Retina (tissue), 1 donor: ENCODE measurements at regions not wholly inside any gene's neighbourhood (a gene's known extent, or its start where the extent isn't known, plus 50 kb on each side); places are given as distances from the start of the nearest gene placed in this dataset.

Experiments
- DNase-seq: peaks from one replicate; pipeline ENCODE4 v3.0.0-alpha.2; 2016

DNA sequence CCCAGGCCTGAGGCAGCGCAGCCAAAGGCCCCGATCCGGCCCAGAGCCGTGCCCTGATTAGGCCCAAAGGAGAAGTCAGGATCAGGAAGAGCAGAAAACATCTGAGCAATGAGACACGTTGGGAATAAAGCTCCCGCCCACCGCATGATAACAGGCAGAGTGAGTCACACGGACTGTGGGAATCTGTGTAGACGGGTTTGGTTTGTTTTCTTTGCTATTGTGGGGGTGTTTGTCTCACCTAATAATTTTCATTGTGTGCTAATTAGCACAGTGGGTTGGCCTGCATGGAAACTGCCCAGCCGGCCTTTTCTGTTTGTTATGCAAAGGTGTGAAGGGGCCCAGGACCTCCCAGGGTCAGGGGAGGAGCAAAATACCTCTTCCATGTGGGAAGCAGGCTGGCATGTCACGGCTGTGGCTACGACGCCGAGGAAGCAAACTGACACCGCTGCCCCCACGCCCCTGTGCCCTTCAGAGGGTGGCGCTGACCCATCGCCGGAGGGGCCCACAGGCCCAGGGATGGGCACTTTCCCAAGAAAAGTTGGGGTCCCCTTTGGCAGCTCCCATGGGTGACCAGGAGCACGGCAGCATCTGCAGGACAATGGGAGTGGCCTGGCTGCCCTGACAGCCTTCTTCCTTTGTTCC lies 68.4 kb upstream of the CTDP1 start:
- no peak for DNase-seq

DNA sequence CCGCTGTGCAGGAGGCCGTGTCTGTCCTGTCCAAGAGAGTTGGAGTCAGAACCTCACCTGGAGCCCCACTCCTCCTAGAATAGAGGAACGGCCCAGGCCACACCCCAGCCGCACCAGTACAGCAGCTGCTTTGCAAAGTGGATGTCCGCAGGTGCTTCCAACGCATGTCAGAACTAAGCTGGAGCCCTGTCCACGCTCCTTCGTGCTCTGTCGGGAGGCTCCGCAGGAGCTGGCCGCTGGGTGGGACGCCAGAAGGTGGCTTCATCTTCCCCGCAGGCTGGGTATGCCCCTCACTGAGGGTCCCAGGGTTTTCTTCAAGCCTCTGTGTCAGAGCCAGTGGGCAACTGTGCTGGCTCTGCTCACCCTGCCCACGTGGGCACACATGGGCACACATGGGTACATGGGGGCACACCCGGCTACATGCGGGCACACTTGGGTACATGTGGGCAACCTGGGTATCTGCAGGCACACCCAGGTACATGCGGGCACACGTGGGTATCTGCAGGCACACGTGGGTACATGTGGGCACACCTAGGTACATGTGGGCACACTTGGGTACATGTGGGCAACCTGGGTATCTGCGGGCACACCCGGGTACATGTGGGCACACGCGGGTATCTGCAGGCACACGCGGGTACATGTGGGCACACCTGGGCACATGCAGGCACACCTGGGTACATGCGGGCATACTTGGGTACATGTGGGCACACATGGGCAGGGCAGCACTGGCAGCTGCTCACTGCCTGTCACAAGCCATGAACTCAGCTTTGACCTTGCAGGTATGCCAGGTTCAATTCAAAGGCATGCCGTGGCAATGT lies 67.1 kb upstream of the CTDP1 start:
- DNase-seq: no peak

DNA sequence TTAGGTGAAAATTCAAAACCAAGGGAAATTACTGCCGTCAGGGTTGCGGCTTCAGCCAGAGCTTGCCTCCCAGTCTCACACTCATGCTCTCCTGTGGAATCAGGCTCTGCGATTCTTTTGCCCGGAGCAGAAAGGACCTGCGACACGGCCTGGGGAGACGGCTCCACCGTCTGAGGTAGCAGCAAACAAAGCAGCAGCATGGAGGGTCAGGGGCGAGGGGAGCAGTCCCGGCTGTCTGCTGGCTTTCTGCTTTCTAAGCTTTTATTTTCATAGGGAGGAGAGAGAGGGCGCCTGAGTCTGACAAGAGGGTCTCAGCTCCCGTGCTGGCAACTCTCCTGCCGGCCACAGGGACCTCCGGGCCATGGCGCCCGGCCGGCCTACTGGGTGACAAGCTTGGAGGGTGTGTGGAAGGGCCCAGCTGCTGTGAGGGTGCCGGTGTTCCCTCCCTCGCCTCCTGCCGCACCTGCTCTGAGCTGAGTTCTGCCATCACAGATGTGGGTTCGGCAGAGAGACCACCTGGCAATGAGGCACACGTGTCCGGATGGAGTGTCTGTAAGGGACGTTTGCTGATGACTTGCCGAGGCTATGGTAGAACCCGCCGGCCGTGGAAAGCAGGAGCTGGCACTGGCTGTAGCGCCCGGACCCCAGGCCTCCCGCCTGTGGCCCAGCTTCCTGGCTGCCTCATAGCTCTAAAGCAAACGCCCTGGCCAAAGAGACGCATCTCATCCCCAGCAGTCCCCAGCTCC lies 66.2 kb upstream of the CTDP1 start:
- no peak for DNase-seq

DNA sequence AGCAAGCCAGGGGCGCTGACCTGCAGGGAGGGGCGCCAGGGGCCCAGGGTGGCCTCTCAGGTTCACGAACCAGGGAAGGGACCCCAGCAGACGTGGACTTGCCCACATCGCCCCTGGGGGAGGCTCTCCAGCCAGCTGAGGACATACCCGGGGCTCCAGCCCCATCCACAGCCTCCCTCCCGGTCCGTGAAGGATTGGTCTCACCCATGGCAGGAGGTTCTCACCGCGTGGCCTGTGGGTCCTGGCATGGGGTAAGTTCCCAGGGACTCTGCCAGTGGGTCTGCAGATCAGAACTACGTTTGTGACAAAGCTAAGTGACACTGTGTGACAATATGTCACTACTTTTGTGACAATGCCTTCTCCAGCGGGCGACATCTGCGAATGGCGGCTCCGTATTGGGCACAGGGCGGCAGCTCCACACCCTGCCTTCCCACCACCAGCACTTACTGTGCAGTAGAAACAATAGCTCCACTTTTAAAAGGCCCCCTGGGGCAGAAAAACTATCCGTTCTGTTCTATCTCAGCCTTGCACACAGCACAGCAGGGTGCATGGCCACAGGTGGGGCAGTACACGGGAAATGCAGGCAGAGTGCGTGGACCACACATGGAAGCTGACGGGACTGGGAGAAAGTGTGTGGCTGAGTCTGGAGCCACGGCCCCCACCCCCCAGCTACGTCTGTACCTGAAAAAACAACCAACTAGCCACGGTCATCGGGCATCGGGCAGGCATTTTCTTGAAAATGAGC lies 65.2 kb upstream of the CTDP1 start:
- no peak for DNase-seq

DNA sequence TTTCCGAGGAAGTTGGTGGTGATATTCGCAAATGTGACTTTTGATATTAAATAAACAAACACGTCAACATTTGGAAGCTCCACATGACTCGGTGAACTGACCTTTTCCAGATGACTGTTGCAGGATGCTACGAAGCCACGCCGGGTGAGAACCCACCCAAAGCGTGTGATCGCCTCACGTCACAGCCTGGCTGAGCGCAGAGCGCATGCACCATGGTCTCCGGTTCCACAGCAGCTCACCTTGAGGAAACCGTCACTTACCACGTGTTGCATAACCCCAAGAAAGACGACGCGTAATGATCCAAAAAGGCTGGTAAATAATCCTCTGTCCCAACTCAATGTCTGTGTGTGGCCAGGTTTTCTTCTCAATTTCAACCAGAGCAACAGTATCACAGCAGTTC lies 64.5 kb upstream of the CTDP1 start:
- DNase-seq: no peak

DNA sequence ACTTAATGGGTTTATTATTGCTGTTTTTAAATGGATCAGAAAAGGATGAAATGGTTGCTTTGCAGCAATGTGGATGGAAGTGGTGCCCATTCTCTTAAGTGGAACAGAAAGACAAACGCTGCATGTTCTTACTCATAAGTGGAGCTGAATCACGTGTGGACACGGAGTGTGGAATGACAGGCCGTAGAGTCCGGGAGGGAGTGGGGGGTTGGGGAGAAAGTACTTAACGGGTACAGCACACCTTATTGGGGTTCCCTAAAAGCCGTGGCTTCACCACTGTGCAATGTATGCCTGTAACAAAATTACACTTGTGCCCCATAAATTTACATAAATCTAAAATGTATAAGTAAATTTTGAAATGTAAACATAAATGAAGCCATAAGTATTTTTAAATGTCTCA lies 64.0 kb upstream of the CTDP1 start:
- no peak for DNase-seq

DNA sequence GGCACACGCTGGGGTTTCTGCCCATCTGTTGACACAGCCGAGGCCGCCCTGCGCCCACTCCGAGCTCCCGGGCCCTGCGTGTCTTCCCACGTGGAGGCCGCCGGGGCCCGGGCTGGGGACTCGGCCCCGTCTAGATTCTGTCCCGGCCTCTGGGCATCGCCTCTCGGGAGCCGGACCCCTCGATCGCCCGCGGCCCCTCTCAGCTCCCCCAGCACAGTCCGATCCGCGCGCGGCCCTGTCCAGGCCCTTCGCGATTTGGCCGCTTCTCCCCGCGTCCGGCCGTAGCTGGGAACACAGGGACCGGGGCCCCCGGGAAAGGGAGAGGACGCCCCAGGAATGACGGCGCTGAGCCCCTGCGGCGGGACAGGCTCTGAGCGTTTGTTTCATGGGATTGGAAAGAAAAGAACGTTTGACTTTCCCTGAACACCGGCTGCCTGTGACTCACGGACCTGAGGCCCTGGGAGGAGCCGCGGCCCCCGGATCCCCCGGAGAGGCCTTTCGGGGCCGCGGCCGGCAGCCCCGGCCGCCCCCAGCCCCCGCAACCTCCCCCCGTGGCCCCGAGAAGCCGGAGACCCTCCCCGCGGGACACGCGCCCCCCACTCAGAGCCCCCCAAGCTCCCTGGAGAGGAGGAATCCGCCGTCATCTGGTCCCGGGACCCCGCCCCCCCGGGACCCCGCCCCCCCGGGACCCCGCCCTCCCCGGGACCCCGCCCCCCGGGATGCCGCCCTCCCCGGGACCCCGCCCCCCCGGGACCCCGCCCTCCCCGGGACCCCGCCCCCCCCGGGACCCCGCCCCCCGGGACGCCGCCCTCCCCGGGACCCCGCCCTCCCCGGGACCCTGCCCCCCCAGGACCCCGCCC lies 62.7 kb upstream of the CTDP1 start:
- no peak for DNase-seq

DNA sequence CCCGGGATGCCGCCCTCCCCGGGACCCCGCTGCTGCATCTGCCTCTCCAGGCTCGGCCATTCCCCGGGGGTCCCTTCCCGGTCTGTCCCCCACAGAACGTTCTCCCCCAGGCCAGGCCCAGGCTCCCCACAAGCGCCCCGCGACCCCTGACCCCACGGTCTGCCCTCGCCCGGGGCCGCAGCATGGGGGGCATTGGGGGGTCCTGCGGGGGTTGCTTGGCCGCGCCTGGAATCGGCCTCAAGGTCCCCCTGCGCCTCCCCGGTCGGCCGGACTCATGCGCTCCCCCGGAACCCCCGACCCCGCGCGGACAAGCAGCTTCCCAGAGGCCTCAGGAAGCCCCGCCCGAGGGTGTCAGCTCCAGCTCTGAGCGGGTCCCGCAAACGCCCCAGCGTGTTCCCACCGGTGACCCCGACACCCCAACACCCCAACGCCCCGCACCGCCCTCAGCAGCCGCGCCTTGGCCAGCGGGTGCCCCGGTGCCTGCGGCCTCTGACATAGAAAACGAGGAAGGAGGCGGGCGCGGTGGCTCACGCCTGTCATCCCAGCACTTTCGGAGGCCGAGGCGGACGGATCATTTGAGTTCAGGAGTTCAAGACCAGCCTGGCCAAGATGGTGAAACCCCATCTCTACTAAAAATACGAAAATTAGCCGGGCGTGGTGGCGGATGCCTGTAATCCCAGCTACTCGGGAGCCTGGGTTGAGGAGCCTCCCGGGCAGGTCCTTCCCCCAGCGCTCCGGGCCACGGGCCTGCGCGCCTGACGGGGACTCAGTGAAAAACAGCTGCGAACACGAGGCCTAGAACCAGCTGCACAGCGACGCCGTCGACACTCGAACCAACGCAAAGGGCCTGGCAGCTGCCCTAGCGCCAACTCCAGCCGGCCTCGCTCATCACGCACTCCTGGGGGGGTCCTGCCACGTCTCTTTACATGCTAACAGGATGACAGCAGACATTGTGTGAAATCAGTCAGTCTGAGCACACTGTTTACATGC lies 61.8 kb upstream of the CTDP1 start:
- DNase-seq: no peak

DNA sequence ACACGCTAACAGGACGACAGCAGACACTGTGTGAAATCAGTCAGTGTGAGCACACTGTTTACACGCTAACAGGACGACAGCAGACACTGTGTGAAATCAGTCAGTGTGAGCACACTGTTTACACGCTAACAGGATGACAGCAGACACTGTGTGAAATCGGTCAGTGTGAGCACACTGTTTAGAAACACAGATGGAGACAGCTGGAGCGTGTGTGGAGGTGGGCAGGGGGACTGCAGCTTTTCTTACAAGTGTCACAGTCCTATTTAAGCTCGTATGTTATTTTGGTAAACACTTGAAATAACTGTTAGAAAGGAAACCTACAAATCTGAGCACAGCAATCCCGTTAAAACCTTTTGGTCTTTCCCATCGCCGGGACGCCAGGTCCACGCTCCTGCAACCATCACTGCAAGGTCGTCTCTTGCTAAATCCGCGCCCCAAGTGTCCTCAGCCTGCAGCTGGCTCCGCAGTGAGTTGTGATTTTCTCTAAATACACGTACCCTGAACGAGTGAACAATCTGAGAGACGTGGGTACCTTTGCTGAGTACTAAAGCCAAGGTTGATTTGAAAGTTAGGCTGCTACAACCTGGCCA lies 58.9 kb upstream of the CTDP1 start:
- DNase-seq: no peak

DNA sequence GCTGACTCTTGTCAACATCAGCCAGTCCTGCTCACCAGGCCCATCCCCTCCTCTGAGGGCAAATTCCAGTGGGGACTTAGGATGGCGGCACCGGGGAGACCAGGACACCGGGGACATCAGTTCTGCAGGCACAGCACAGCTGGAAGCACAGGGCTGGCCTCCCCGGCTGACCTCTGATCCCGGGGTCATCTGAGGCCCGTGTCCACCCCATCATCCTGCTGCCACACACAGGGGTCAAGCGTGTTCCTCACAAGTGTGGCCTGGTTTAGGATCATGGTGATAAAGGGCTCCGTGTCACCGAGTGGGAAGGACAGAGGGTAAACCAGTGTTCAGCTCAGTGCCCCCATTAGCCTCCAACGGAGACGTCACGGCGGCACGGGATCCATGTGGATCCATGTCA lies 58.1 kb upstream of the CTDP1 start:
- no peak for DNase-seq

DNA sequence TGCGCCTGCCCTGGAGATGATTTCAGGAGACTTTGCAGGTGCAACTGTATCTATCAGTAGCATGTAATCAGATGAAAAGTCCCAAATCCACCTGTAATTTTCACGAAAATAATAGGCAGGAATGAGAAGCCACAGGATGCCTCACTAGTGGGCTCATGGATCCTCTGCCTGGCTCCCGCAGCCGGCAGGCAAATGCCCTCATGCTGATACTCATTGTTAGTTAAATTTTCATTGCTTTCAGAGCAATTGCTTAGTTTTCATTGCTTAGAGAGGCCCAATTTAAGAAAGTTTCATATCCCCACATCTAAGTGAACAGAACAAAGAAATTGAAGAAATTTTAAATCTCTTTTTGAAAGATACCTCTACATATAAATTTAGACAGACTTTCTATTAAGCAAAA lies 57.6 kb upstream of the CTDP1 start:
- DNase-seq: no peak

DNA sequence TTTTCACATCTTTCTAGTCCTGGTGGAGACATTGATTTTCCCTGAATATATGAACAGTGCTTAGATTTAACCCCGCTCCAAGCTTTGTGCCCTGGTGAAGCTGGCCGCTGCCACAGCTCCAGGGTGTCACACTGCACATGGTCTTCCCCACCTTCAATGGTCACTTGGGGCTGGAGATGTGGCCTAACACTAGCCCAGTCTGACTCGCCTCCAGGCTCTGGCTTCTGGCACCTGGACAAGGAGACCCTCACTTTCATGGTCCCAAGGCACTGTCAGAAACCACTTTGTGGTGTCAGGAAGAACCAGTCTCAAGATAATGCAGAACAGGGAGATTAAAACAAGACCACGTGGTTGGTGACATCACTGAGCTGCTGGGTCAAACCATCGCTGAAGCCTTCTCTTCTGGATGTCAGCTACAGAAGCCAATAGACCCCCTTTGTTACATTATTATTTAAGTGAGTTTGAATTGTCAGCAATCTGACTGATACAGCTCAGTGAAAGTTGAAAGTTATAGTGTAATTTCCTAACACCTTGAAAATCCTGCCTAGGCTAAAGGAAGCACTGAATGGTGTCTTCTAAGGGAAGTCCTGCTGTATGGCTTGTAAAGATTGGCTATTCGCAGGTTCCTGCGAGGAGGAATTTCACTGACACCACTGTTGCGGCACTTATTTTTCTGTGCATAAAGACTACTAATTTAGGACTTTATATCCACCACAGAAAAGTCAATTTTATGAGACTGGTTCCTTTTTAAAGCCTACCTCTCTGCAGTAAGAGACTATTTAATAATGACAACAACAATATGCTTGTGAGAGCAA lies 55.0 kb upstream of the CTDP1 start:
- no peak for DNase-seq

DNA sequence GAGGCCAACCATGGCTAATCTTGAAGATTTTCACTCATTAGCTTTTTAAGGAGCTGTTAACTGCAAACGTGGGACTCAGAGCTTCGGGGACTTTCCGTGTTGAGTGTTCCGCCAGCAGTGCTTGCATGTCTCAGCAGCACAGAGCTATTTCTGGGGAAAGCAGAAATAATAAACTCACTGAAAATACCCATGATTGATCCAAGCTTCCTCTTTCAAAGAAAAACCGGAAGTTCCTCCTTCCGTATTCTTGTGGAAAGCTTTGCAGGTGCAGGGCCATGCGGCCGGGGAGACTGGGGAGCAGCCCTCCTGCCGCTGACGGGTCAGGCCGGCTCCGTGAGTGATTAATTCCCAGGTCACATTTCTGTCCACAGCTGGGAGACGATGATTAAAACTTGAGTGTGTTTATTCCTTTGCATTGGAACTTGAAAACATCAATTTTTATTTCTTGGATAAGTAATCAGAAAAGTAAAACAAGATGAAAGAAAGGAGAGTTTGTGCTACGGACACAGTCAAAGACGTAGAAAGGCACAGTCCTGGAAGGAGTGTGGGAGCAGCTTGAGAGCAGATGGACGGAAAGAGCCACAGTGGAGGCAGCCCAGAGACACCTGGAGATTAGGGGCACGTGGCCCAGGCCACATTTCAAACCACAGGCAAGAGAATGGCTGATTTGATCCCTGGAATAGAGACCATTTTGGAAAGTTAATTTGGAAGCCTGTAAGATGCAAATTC lies 54.2 kb upstream of the CTDP1 start:
- no peak for DNase-seq

DNA sequence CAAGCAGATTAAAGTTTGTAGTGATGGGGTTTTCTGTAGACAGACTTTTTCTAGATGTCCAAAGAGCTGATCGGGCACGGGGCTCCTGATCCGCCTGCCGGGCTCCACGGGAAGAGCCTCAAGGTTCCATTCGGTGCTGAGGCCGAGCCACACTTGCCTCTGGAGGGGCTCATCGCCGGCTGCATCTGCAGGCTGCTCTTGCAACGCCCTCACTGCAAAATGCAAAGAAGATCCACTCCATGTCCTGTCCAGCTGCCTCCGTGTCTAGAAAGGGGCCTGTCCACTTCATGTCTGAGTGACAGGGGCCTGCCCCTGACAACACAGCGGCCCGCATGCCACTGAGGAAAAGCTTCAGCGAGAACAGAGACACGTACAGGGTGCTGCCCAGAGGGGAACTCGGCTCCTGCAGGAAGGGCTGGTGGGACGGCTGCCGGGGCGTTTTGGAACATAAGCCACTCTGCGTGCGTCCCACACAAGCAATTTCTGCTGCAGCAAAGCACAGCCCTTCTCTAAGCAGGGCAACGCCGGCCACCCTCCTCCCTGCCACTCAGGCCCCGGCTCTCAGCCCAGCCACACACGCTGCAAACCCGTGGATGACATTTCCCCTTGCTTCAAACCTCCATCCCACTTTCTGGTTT lies 53.6 kb upstream of the CTDP1 start:
- DNase-seq: no peak

DNA sequence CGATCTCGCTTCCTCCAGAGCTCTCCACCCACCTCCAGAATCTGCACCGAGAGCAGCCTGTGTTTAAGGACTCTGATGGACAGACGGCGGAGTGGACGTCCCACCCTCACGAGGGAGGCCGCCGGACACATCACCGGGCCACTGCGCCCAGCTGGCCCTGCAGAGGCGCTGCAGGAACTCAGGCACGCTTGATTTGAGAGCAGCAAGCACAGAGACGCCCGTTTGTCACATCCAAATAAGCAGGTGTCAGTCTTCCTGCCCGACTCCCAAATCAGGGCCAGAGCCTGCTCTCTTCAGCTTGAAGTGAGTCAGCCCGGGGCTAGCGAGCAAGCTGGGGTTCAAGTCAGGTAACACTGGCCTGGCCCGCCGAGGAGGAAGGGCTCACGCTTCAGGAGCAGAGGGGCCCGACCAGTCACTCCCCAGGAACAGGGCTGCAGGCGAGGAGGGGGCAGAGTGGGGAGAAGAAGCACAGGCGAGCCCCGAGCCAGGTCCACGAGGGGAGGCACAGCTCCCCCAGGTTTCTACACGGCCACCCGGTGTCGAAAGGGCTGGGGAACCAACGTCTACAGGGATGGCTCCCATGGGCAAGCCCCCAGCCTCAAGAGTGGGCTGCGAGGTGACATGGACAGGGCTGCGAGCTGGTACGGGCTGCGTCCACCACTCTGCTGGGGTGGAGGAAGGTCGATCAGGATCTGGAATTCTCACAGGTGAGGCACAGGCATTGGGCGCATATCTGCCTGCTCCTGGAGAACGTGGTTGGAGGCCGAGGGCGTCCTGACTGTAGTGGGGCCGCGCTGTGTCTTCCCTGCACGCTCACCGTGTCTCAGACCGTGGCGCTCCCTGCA lies 52.5 kb upstream of the CTDP1 start:
- peak; percentile 45 for DNase-seq

DNA sequence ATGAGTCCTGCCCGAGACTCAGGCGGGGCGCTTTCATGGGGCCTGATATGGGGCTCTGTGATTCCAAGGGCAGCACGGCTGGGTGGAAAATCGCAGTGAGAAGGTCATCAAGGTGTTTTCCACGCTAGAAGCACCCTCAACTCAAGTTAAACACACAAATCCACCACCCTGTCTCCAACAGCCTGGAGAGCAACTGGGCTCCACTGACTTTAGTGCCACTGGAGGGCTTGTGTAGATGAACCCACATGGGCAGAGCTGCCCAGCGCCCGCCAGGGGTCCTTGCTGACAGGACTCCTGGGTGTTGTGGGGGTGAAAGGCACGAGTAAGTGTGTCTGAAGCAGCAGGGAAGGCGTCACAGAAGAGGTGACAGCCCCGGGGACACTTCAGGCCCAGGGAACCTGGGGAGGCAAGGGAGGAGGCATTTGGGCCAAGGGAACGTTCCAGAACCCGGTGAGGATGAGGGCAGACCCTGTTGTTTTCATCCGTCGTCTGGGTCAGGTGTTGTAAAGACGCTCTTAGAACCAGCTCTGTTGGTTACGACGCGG lies 51.8 kb upstream of the CTDP1 start:
- DNase-seq: no peak
